ENCODE measurements at regions not wholly inside any gene's neighbourhood (a gene's known extent, or its start where the extent isn't known, plus 50 kb on each side); places are given as distances from the start of the nearest gene placed in this dataset.

- H3K9me3 Mint-ChIP-seq: peaks cover 24% of the 10 kb centered on the region
- no peak overlapping the region for H3K27ac Mint-ChIP-seq
- H3K4me1 Mint-ChIP-seq (ENCODE audit: low read depth): no peaks in the 10 kb centered on the region
- DNase-seq: no peak
- H3K27me3 Mint-ChIP-seq (ENCODE audit: insufficient read depth): no peaks in the 10 kb centered on the region
- TF ChIP-seq, protein P1, sequence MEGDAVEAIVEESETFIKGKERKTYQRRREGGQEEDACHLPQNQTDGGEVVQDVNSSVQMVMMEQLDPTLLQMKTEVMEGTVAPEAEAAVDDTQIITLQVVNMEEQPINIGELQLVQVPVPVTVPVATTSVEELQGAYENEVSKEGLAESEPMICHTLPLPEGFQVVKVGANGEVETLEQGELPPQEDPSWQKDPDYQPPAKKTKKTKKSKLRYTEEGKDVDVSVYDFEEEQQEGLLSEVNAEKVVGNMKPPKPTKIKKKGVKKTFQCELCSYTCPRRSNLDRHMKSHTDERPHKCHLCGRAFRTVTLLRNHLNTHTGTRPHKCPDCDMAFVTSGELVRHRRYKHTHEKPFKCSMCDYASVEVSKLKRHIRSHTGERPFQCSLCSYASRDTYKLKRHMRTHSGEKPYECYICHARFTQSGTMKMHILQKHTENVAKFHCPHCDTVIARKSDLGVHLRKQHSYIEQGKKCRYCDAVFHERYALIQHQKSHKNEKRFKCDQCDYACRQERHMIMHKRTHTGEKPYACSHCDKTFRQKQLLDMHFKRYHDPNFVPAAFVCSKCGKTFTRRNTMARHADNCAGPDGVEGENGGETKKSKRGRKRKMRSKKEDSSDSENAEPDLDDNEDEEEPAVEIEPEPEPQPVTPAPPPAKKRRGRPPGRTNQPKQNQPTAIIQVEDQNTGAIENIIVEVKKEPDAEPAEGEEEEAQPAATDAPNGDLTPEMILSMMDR (IDR thresholded peaks at IDR 0.05): no peak
- H3K4me3 Mint-ChIP-seq: no peak overlapping the region
- no peaks in the 10 kb centered on the region for H3K36me3 Mint-ChIP-seq (ENCODE audit: low read depth)
Measured at GRCh38 chr3:76664816-76665215, 375.1 kb upstream of the ROBO2 start.

DNA sequence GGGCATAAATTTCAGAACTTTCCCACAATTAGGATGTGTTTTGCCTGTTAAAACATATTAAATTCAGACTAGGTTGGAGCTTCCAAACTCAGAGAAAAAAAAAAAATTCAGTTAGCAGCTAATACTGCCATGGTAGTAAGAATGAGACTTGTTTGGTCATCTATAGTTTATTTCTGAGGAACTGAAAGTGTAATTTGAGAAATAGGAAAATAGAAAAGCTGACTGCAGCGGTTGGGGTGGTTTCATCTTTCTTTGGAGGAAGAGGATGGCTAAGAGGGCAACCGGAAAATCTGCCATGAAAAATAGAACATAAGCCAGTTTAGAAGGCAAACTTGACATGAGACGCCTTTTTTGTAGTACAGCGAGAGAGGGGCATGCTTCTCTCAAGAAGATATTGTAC is 371.2 kb upstream of the ROBO2 start:
- DNase-seq: no peak
- Mint-ChIP-seq H3K27ac (no peak overlapping the region), H3K27me3 (ENCODE audit: insufficient read depth) (no peaks in the 10 kb centered on the region)

GRCh38 chr3:76669322-76669721 is 370.6 kb upstream of the ROBO2 start:
- DNase-seq: no peak
- Mint-ChIP-seq H3K4me3 (no peak overlapping the region), H3K27ac (no peak overlapping the region), H3K4me1 (ENCODE audit: low read depth) (no peaks in the 10 kb centered on the region), H3K27me3 (ENCODE audit: insufficient read depth) (no peaks in the 10 kb centered on the region), H3K36me3 (ENCODE audit: low read depth) (no peaks in the 10 kb centered on the region), H3K9me3 (peaks cover 14% of the 10 kb centered on the region)
- TF ChIP-seq, protein P1 (IDR thresholded peaks at IDR 0.05): no peak

More for the DNA sequence above, 371.2 kb upstream of the ROBO2 start:
- H3K36me3 Mint-ChIP-seq (ENCODE audit: low read depth): no peaks in the 10 kb centered on the region
- H3K4me1 Mint-ChIP-seq (ENCODE audit: low read depth): no peaks in the 10 kb centered on the region
- no peak overlapping the region for H3K4me3 Mint-ChIP-seq
- H3K9me3 Mint-ChIP-seq: peaks cover 20% of the 10 kb centered on the region
- TF ChIP-seq, protein P1 (IDR thresholded peaks at IDR 0.05): no peak

DNA sequence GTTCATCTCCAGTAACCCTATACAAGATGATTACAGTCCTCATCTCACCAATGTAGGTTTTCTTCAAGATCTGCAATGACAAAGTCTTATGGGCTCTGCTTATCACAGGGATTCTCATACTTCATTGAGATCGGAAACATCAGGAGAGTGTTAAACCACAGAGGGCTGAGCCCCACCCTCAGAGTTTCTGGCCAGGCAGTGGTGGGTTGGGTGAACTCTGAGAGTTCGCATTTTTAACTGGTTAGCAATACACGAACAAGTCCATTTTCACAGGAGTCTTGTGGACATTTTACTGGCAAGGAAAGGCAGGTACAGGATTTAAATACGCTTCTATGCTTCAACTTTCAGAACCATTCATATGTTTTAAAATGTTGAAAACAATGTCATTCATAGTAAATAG is 366.7 kb upstream of the ROBO2 start:
- Mint-ChIP-seq H3K36me3 (ENCODE audit: low read depth) (no peaks in the 10 kb centered on the region), H3K4me1 (ENCODE audit: low read depth) (no peaks in the 10 kb centered on the region), H3K27me3 (ENCODE audit: insufficient read depth) (no peaks in the 10 kb centered on the region), H3K27ac (no peak overlapping the region), H3K4me3 (no peak overlapping the region), H3K9me3 (peaks cover 22% of the 10 kb centered on the region)
- DNase-seq: no peak
- TF ChIP-seq, protein P1 (IDR thresholded peaks at IDR 0.05): no peak

- H3K4me1 Mint-ChIP-seq (ENCODE audit: low read depth): no peaks in the 10 kb centered on the region
- peaks cover 33% of the 10 kb centered on the region for H3K9me3 Mint-ChIP-seq
- no peak overlapping the region for H3K4me3 Mint-ChIP-seq
- peaks cover 4% of the 10 kb centered on the region; the same call in 1 of the 2 replicates for H3K36me3 Mint-ChIP-seq (ENCODE audit: low read depth)
- no peak for DNase-seq
- no peak overlapping the region for H3K27ac Mint-ChIP-seq
- no peaks in the 10 kb centered on the region for H3K27me3 Mint-ChIP-seq (ENCODE audit: insufficient read depth)
- TF ChIP-seq, protein P1 (IDR thresholded peaks at IDR 0.05): no peak
Measured at GRCh38 chr3:76679541-76679940, 360.4 kb upstream of the ROBO2 start.

- Mint-ChIP-seq H3K36me3 (ENCODE audit: low read depth) (peaks cover 4% of the 10 kb centered on the region; the same call in 1 of the 2 replicates), H3K4me1 (ENCODE audit: low read depth) (no peaks in the 10 kb centered on the region), H3K27ac (no peak overlapping the region), H3K9me3 (peaks cover 23% of the 10 kb centered on the region), H3K27me3 (ENCODE audit: insufficient read depth) (no peaks in the 10 kb centered on the region), H3K4me3 (no peak overlapping the region)
- no peak for DNase-seq
- TF ChIP-seq, protein P1 (IDR thresholded peaks at IDR 0.05): no peak
Measured at GRCh38 chr3:76683256-76683655, 356.6 kb upstream of the ROBO2 start.

Measured in HFFc6 (cell line).